Fibroblast of lung (primary cell): ENCODE measurements at regions not wholly inside any gene's neighbourhood (a gene's known extent, or its start where the extent isn't known, plus 50 kb on each side); places are given as distances from the start of the nearest gene placed in this dataset.

ENCODE experiments used
- DNase-seq, 2 donors: peaks; one replicate each; pipeline versions ENCODE4 v3.0.0 to v3.0.0-alpha.2; 2010; ENCODE audit warnings: low read depth in 2 of 2
- H2AFZ ChIP-seq: 2 replicates; pipeline ENCODE4 v1.5.1; 2012; ENCODE audit warnings: low read length, control low read depth, inconsistent platforms
- H3K27ac ChIP-seq: 2 replicates; pipeline ENCODE4 v1.5.1; 2011; ENCODE audit warnings: low read length, control low read depth; ENCODE audit not compliant: insufficient read depth
- H3K27me3 ChIP-seq: 2 replicates; pipeline ENCODE4 v1.5.1; 2011; ENCODE audit warnings: mild to moderate bottlenecking, low read length; ENCODE audit not compliant: control insufficient read depth, insufficient read depth
- H3K36me3 ChIP-seq: 2 replicates; pipeline ENCODE4 v1.5.1; 2011; ENCODE audit warnings: low read length; ENCODE audit not compliant: control insufficient read depth, insufficient read depth
- H3K4me1 ChIP-seq: 2 replicates; pipeline ENCODE4 v1.5.1; 2011; ENCODE audit warnings: low read length; ENCODE audit not compliant: control insufficient read depth, insufficient read depth; ENCODE audit errors: extremely low read depth
- H3K4me2 ChIP-seq: 2 replicates; pipeline ENCODE4 v1.5.1; 2011; ENCODE audit warnings: low read length, control low read depth; ENCODE audit not compliant: insufficient read depth; ENCODE audit errors: extremely low read depth
- H3K4me3 ChIP-seq, 4 experiments: fragments of 200-600 bp in 1 of 4; sonication (generic) in 1 of 4; replicated peaks in 1 of 4; 2 replicates each; pipeline ENCODE4 v1.5.1; 2011 to 2016; ENCODE audit warnings: low read length in 4 of 4, low read depth in 3 of 4, mild to moderate bottlenecking in 3 of 4, control low read depth in 2 of 4, inconsistent platforms in 1 of 4, mixed read lengths in 1 of 4; ENCODE audit not compliant: insufficient read depth in 1 of 4; ENCODE audit errors: control extremely low read depth in 1 of 4
- H3K79me2 ChIP-seq: 2 replicates; pipeline ENCODE4 v1.5.1; 2012; ENCODE audit warnings: mild to moderate bottlenecking, low read length, inconsistent platforms; ENCODE audit not compliant: control insufficient read depth, insufficient read depth
- H3K9ac ChIP-seq: 2 replicates; pipeline ENCODE4 v1.5.1; 2011; ENCODE audit warnings: mild to moderate bottlenecking, low read length, control low read depth; ENCODE audit not compliant: insufficient read depth
- H3K9me3 ChIP-seq: 2 replicates; pipeline ENCODE4 v1.5.1; 2012; ENCODE audit warnings: low read depth, low read length; ENCODE audit not compliant: control insufficient read depth, insufficient read depth
- H4K20me1 ChIP-seq: 2 replicates; pipeline ENCODE4 v1.5.1; 2011; ENCODE audit warnings: low read length; ENCODE audit not compliant: control insufficient read depth, insufficient read depth; ENCODE audit errors: extremely low read depth
- CTCF ChIP-seq, 2 donors: IDR thresholded peaks in 1 of 2; conservative IDR thresholded peaks in 1 of 2; 1 replicate in 1 of 2; 2 replicates in 1 of 2; pipeline ENCODE4 v1.5.1; 2011 to 2012; ENCODE audit warnings: low read length in 2 of 2, control low read depth in 1 of 2, inconsistent platforms in 1 of 2, low read depth in 1 of 2, mild to moderate bottlenecking in 1 of 2
- EZH2 ChIP-seq: IDR thresholded peaks from 2 replicates; pipeline ENCODE4 v1.5.1; 2012; ENCODE audit warnings: low read length, control low read depth, mild to moderate bottlenecking; ENCODE audit errors: missing control alignments

DNA sequence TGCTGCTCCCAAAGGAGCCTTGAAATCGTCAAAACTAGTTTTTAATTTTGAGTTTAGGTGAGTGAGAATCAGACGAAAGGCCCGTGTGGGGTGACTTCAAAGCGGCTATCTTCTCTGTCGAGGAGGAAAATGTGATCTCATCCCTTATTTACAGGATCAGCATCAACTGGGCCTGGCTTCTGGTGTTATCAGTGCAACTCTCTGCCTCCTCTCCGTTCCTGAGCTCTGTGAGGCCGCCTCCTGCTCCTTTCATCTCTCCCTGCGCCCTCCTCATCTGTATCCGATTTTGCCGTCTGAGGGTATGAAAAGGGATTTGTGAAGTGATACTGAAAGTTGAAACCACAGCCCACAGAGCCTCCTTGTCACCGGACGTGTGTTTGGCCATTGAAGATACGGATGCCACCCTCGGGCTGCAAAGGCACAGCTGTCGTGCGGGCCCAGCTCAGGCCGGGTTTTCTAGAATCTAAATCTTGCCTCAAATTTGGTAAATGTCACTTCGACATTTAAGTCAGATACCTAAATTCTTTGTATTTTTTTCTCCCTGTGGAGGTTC lies 408.7 kb upstream of the ADARB2 start:
- no peak overlapping the region for H2AFZ ChIP-seq
- H3K27ac ChIP-seq, result no peak overlapping the region
- no peak overlapping the region for H3K4me3 ChIP-seq
- H3K79me2 ChIP-seq, result no peaks in the 10 kb centered on the region
- H3K4me2 ChIP-seq, result no peak overlapping the region
- no peaks in the 10 kb centered on the region for H4K20me1 ChIP-seq
- H3K36me3 ChIP-seq, result no peaks in the 10 kb centered on the region
- no peaks in the 10 kb centered on the region for H3K4me1 ChIP-seq
- no peak for TF ChIP-seq EZH2
- no peak for TF ChIP-seq CTCF (conservative IDR thresholded peaks at IDR 0.05 in 1 of 2, IDR thresholded peaks at IDR 0.05 in 1 of 2; ENCODE audit: low read depth in 1 of 2, low read length in 2 of 2)
- no peaks in the 10 kb centered on the region for H3K27me3 ChIP-seq
- H3K9me3 ChIP-seq, result no peaks in the 10 kb centered on the region
- no peak overlapping the region for H3K9ac ChIP-seq
- DNase-seq, result no peak

DNA sequence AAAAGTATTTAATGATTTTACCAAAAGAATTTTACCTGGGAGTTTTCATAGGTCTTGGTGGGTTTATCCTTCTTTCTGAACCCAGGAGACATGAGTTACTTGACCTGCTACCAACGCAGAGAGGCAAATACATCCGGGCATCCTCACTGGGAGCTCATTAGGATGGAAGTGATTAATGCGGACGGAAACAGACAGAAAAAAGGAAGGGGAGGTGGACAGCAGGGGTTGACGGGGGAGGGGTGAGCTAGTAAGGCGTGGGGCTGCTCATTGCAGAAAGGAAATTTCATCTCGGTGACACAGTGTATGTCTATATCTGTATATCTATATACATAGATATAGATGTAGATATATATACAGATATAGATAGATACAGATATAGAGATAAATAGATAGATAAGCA lies 408.2 kb upstream of the ADARB2 start:
- DNase-seq, result no peak
- no peaks in the 10 kb centered on the region for H3K4me1 ChIP-seq
- H3K9me3 ChIP-seq, result no peaks in the 10 kb centered on the region
- no peaks in the 10 kb centered on the region for H3K79me2 ChIP-seq
- H3K9ac ChIP-seq, result no peak overlapping the region
- H3K36me3 ChIP-seq, result no peaks in the 10 kb centered on the region
- TF ChIP-seq CTCF (conservative IDR thresholded peaks at IDR 0.05 in 1 of 2, IDR thresholded peaks at IDR 0.05 in 1 of 2; ENCODE audit: low read depth in 1 of 2, low read length in 2 of 2), result no peak
- no peak for TF ChIP-seq EZH2
- no peaks in the 10 kb centered on the region for H4K20me1 ChIP-seq
- no peak overlapping the region for H3K27ac ChIP-seq
- H3K4me3 ChIP-seq, result no peak overlapping the region
- H2AFZ ChIP-seq, result no peak overlapping the region
- no peak overlapping the region for H3K4me2 ChIP-seq
- H3K27me3 ChIP-seq, result no peaks in the 10 kb centered on the region

GRCh38 chr10:2144584-2144983 lies 407.3 kb upstream of the ADARB2 start:
- no peak overlapping the region for H3K27ac ChIP-seq
- H3K4me3 ChIP-seq, result no peak overlapping the region
- no peak overlapping the region for H3K4me2 ChIP-seq
- no peaks in the 10 kb centered on the region for H4K20me1 ChIP-seq
- no peak for DNase-seq
- no peak overlapping the region for H3K9ac ChIP-seq
- H3K79me2 ChIP-seq, result no peaks in the 10 kb centered on the region
- no peaks in the 10 kb centered on the region for H3K4me1 ChIP-seq
- H3K9me3 ChIP-seq, result no peaks in the 10 kb centered on the region
- no peaks in the 10 kb centered on the region for H3K36me3 ChIP-seq
- H3K27me3 ChIP-seq, result no peaks in the 10 kb centered on the region
- TF ChIP-seq CTCF (conservative IDR thresholded peaks at IDR 0.05 in 1 of 2, IDR thresholded peaks at IDR 0.05 in 1 of 2; ENCODE audit: low read depth in 1 of 2, low read length in 2 of 2) (no peak), EZH2 (no peak)
- no peak overlapping the region for H2AFZ ChIP-seq
